ENCODE measurements at regions not wholly inside any gene's neighbourhood (a gene's known extent, or its start where the extent isn't known, plus 50 kb on each side); places are given as distances from the start of the nearest gene placed in this dataset.

GRCh38 chr6:67914419-67914818 lies 720.7 kb upstream of the ADGRB3 start:
- no peak overlapping the region for H3K27ac ChIP-seq (ENCODE audit: low read depth, low read length)
- no peaks in the 10 kb centered on the region for H3K4me1 ChIP-seq (replicated peaks in 1 of 4; ENCODE audit: control insufficient read depth in 3 of 4, insufficient read depth in 4 of 4, low read length in 3 of 4)
- H2BK120ac ChIP-seq (replicated peaks; ENCODE audit: low read depth, low read length) = no peak overlapping the region
- H3K27me3 ChIP-seq (replicated peaks in 1 of 4; ENCODE audit: control insufficient read depth in 3 of 4, extremely low read depth in 1 of 4, insufficient read depth in 3 of 4, low read length in 3 of 4) = no peaks in the 10 kb centered on the region
- H3K23ac ChIP-seq (ENCODE audit: insufficient read length) = no peak overlapping the region
- TF ChIP-seq CEBPB (IDR thresholded peaks at IDR 0.05; ENCODE audit: low read depth, low read length) (peak; percentile 60; the same call in 1 of the 2 replicates), TAF7 (optimal IDR thresholded peaks at IDR 0.05; ENCODE audit: borderline replicate concordance, low read depth, low read length) (no peak), HDAC6 (IDR thresholded peaks at IDR 0.05; ENCODE audit: low read depth, low read length) (no peak), SP1 (IDR thresholded peaks at IDR 0.05; ENCODE audit: low read depth, low read length) (no peak), RNF2 (IDR thresholded peaks at IDR 0.05; ENCODE audit: borderline replicate concordance, low read depth, low read length, missing control alignments, poor library complexity, severe bottlenecking) (no peak)
- H3K18ac ChIP-seq (ENCODE audit: extremely low read depth, low read length) = no peak overlapping the region
- CTCF ChIA-PET (ENCODE audit: partially characterized antibody) = no interaction called here
- no peak overlapping the region for H4K91ac ChIP-seq (replicated peaks; ENCODE audit: insufficient read length, low read length)
- no peaks in the 10 kb centered on the region for H3K23me2 ChIP-seq (ENCODE audit: low read depth, low read length)
- H3K79me2 ChIP-seq (ENCODE audit: control insufficient read depth in 1 of 2, insufficient read depth in 2 of 2, low read length in 2 of 2) = no peaks in the 10 kb centered on the region
- H3K4me3 ChIP-seq (ENCODE audit: extremely low read depth in 1 of 4, insufficient read depth in 2 of 4, low read depth in 3 of 4, low read length in 4 of 4) = no peak overlapping the region
- H3K56ac ChIP-seq (replicated peaks; ENCODE audit: insufficient read length, low read depth, low read length) = no peak overlapping the region
- H2BK12ac ChIP-seq (ENCODE audit: low read depth, low read length) = no peak overlapping the region
- POLR2A ChIA-PET (ENCODE audit: partially characterized antibody) = no interaction called here
- no peak overlapping the region for H3K9ac ChIP-seq (replicated peaks in 1 of 4; ENCODE audit: extremely low read depth in 1 of 4, low read depth in 3 of 4, low read length in 3 of 4)
- H3K9me3 ChIP-seq (ENCODE audit: insufficient read depth in 2 of 2, low read depth in 1 of 2, low read length in 1 of 2) = 0 out of 4 replicates have a peak, but pooled peaks cover 0 to 4% of the 10 kb centered on the region in 2 experiments
- no peak overlapping the region for H4K5ac ChIP-seq (ENCODE audit: insufficient read length, low read depth, low read length)
- no peak overlapping the region for H4K8ac ChIP-seq (ENCODE audit: extremely low read depth, insufficient read depth, low read length)
- no peak for DNase-seq (ENCODE audit: low read depth in 1 of 2, low spot score in 2 of 2)
- no peak overlapping the region for H3K4me2 ChIP-seq (ENCODE audit: insufficient read depth in 1 of 2, low read depth in 2 of 2, low read length in 2 of 2)
- no peaks in the 10 kb centered on the region for H3K36me3 ChIP-seq (ENCODE audit: control insufficient read depth in 2 of 4, insufficient read depth in 4 of 4, low read length in 3 of 4)
- H2AK5ac ChIP-seq (ENCODE audit: low read depth, low read length) = no peak overlapping the region
- no peak overlapping the region for H3K14ac ChIP-seq (ENCODE audit: insufficient read length)
- H2BK20ac ChIP-seq (ENCODE audit: low read length) = no peak overlapping the region
- H3K79me1 ChIP-seq (ENCODE audit: low read depth, low read length) = no peaks in the 10 kb centered on the region
- H2BK15ac ChIP-seq (ENCODE audit: low read length) = no peak overlapping the region
- no peaks in the 10 kb centered on the region for H4K20me1 ChIP-seq (replicated peaks in 1 of 2; ENCODE audit: control insufficient read depth in 1 of 2, insufficient read depth in 2 of 2, low read length in 2 of 2)
- no peak overlapping the region for H3K4ac ChIP-seq (replicated peaks; ENCODE audit: insufficient read length, low read depth, low read length)
- H2BK5ac ChIP-seq (ENCODE audit: low read depth, low read length) = no peak overlapping the region
- WGBS, 2 experiments (ENCODE audit: extremely low coverage in 1 of 2, insufficient coverage in 1 of 2, insufficient read length in 1 of 2, insufficient replicate concordance in 2 of 2, low coverage in 1 of 2, low lambda C conversion rate in 2 of 2, missing lambda C conversion rate in 1 of 2) = 61% methylated on average over 1 of the region's 1 CpG; no CpG with 5 or more reads in 1 of the 2 experiments
- H2AFZ ChIP-seq (ENCODE audit: low read length) = no peak overlapping the region
- no peak for FAIRE-seq

All from H1 (cell line).